ENCODE measurements at regions not wholly inside any gene's neighbourhood (a gene's known extent, or its start where the extent isn't known, plus 50 kb on each side); places are given as distances from the start of the nearest gene placed in this dataset.

- no peak for DNase-seq (ENCODE audit: low read depth, low spot score)
- H3K4me3 ChIP-seq (ENCODE audit: low read depth, low read length): no peak overlapping the region
- in situ Hi-C loops (cut with HindIII; ENCODE audit: low sequenced_read_pairs): no loop called here
- no peak for TF ChIP-seq CTCF (IDR thresholded peaks at IDR 0.05; ENCODE audit: low read depth, low read length)
Measured at GRCh38 chr5:104237586-104237985, 675.0 kb upstream of the NUDT12 start.

DNA sequence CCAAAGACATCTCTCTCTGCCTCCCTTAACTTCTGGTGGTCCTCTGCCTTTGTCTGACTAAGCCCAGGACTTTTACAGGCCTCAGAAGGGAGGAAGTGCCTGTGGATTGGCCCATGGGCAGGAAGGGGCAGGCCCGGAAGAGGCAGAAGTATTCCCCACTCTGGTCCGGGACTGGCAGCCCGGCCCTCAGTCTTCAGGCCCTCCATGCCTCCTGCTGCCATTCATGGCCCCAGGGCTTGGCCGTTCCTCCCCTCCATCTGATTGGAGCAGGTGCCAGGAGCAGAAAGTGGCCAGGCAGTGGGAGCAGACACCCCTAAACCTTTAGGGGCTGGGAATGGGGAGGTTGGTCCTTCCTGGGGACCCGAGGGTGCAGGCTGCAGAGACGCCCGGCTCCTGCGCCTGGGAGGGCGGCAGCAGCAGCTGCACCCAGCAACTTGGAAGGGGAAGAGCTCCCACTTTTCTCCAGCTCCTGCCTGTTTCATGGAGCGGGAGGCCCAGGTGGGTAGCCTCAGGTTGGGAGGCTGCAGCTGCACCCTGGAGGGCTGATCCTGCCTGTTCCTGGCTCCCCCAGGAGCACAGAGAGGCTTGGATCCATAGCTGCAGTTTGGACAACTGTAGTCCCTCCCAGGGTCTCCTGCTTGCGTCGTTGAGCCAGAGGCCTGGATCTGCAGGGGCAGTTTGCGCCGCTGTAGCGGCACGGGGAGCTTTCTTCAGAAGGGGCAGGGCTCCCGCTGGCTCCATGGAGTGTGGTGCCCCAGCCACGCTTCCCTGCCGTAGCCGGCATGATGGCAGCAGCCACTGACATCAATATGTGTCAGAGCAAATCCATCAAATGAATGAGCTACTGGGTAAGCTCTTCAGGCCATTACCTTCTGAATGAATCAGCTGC is 661.5 kb upstream of the NUDT12 start:
- H3K4me3 ChIP-seq (ENCODE audit: low read depth, low read length): no peak overlapping the region
- no peak for TF ChIP-seq CTCF (IDR thresholded peaks at IDR 0.05; ENCODE audit: low read depth, low read length)
- in situ Hi-C loops (cut with HindIII; ENCODE audit: low sequenced_read_pairs): no loop called here
- no peak for DNase-seq (ENCODE audit: low read depth, low spot score)

DNA sequence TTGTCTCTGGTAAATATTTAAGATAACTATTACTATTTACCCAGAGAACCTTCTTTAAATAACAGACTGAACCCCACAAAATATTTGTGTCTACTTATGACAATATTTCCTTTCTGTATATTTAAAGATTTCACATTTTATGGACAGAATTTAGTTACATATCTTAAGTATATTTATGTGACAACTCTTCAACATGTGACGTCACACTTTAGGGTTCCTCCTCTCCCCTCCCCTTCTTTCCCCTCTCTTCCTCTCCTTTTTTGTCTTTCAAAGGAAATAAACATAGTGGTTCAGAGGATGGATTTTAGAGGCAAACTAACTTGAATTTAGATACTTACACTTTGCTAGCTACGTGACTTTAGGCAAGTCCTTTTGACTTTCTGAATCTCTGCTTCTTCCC is 655.6 kb upstream of the NUDT12 start:
- no peak for TF ChIP-seq CTCF (IDR thresholded peaks at IDR 0.05; ENCODE audit: low read depth, low read length)
- DNase-seq (ENCODE audit: low read depth, low spot score): no peak
- in situ Hi-C loops (cut with HindIII; ENCODE audit: low sequenced_read_pairs): no loop called here
- H3K4me3 ChIP-seq (ENCODE audit: low read depth, low read length): no peak overlapping the region

DNA sequence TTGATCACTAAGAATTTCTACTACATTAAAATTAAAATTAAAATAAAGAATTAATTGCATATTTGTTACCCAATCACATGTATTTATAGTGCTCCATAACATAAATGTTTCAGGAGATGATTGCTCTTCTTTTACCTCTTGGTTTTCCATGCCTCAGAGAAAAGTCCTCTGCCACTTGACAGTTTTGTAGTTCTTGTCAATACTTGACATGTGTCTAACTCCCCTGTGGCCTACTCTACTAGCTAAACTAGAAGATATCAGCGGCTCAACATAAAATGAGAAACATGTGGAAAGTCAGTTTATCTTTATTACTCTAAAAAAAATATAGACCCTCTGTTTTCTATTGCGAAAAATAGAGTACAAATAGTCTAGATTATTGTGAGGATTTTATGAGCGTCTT is 650.6 kb upstream of the NUDT12 start:
- no peak for DNase-seq (ENCODE audit: low read depth, low spot score)
- no peak for TF ChIP-seq CTCF (IDR thresholded peaks at IDR 0.05; ENCODE audit: low read depth, low read length)
- no peak overlapping the region for H3K4me3 ChIP-seq (ENCODE audit: low read depth, low read length)
- in situ Hi-C loops (cut with HindIII; ENCODE audit: low sequenced_read_pairs): no loop called here

DNA sequence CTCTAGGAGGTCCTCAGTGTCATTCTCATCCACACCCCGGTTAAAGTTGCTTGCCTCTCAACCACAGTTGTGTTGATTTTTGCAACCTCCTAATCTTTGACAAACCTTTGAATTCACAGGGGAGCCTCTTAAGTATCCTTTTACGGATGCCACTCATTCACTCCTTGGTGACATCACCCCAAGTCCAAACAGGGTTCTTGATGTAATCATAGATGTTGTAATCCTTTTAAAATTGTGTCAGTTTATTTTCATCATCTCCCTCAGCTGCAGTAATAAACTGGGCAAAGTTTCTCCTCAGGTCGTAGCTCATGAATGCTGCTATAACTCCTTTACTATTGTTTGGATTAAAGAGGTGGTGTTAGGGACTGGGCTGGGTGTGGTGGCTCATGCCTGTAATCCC is 637.2 kb upstream of the NUDT12 start:
- no peak overlapping the region for H3K4me3 ChIP-seq (ENCODE audit: low read depth, low read length)
- no peak for DNase-seq (ENCODE audit: low read depth, low spot score)
- in situ Hi-C loops (cut with HindIII; ENCODE audit: low sequenced_read_pairs): no loop called here
- TF ChIP-seq CTCF (IDR thresholded peaks at IDR 0.05; ENCODE audit: low read depth, low read length): no peak

DNA sequence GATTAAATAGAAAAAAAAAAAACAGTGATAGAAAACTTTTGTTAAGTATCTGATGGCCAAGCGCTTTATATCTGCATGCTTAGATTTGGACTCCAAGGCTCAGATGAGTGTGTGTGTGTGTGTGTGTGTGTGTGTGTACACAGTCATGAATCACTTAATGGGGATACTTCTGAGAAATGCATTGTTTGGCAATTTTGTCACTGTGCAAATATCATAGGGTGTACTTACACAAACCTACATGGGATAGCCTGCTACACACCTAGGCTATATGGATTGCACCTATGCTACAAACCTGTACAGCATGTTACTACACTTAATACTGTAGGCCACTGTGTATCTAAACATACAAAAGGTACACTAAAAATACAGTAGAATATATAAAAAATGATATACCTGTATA is 635.6 kb upstream of the NUDT12 start:
- TF ChIP-seq CTCF (IDR thresholded peaks at IDR 0.05; ENCODE audit: low read depth, low read length): no peak
- in situ Hi-C loops (cut with HindIII; ENCODE audit: low sequenced_read_pairs): no loop called here
- H3K4me3 ChIP-seq (ENCODE audit: low read depth, low read length): no peak overlapping the region
- no peak for DNase-seq (ENCODE audit: low read depth, low spot score)
